NCI-H345 treated with DMSO at 0.1 percent for 48 hours (cell line): ENCODE measurements at regions not wholly inside any gene's neighbourhood (a gene's known extent, or its start where the extent isn't known, plus 50 kb on each side); places are given as distances from the start of the nearest gene placed in this dataset.

Experiments used
- DNase-seq: peaks from one replicate; lab custom pipeline; 2025; ENCODE audit not compliant: unreplicated experiment; lab: John Stamatoyannopoulos, UW

DNA sequence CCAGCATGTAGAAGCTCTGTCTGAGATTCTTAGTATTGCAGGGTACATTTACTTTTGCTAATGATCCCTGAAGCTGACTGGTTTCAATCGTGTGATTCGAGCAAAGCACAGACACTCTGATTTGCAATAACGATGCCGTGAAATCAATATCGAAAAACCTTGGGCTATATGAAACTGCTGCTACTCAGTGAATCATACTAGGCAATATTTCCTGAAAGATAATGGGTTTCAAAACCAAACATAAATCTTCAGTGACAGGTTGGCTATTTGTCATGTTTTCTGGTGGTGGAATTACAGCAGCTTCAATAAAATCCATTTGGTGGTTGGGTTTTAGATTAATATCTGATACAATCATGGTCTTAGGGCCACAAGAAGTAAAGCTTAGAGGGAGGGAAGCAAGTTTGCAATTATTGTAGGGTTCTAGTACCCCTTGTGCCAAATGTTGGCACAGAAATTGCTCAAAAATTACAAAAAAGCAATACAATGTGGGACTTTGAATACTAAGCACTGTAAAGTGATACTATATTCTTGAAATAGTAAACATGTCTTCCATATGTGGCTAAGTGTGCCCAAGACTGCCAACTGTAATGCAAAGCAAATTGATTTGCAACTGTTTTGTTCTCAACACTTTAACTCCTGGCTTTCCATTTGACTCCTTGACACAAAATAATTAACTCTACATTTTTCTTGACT, 112.4 kb upstream of the JAZF1 start:
- DNase-seq = no peak

DNA sequence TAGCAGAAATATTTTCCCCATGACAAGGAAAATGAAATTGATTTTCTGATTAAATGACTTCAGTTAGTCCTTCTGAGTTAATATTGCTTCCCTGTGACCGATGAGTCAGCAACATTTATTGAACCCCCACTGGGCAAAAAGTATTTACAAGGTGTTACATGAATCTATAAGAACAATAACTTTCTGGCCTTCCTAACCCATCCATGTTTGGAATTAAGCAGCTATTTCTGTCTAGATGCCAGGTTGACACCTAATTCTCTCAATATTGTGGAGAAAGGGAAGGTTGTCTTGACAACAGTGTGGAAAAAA, 112.9 kb upstream of the JAZF1 start:
- DNase-seq = no peak

DNA sequence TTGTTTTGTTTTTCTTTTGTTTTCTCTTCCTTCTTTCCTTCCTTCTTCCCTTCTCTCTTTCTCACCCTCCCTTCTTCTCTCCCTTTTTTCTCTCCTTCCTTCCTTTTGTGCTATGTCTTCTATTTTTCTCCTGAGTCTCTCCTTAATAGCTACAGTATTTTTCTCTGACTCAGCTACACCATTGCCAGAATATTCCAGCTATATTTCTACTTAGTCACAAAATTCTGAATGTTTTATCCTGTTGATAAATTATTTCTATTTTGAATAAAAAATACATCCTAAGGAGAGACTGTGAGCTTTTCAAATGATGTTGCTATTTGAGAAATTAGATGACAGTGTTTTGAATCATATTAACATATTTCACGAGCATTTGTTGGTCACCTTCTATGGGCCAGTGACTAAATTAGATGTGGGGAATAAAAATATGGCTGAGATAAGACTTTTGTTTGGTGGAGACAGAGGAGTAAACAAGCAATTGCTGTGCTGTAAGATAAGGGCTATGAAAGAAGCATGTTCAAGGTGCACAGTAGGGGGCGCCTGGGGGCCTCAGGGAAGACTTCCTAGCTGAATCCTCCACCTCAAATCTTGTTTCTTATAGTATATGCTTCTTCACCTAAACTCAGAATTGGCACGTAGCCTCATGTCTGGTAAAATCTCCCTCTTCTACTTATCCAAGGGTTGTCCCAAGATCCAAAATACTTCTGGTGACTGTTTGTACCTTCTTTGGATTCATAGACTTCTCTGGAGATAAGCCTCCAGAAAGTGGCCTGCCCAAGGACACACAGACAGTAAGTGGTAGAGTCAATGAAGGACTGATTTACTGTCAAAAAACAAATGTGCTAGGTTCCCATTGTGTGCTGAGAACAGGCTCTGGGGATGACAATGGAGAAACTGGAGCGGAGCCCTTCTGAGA, 115.5 kb upstream of the CREB5 start:
- no peak for DNase-seq

DNA sequence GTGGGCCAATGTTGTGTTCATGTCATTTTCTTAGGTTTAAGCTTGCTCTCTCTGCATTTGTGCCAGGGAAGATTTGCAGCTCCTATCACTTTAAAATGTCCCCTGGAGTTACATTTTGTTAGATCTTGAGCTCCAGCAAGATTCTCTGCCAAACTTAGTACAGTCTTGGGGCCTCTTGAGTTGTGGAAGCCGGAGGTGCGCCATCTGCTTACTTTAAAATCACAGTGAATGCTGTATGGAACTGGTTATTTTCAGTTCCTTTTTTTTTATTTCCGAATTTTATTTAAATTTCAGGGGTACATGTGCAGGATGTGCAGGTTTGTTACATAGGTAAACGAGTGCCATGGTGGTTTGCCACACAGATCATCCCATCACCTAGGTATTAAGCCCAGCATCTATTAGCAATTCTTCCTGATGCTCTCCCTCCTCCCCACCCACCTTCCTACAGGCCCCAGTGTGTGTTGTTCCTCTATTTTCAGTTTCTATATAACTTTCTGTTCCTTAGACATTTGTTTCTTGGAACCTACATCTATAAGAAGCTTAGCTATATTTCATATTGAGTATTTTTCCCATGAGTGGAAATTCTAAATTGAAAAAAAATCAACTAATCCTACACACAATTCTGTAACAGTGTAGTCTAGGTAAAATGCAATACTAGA, 114.4 kb upstream of the CREB5 start:
- no peak for DNase-seq

DNA sequence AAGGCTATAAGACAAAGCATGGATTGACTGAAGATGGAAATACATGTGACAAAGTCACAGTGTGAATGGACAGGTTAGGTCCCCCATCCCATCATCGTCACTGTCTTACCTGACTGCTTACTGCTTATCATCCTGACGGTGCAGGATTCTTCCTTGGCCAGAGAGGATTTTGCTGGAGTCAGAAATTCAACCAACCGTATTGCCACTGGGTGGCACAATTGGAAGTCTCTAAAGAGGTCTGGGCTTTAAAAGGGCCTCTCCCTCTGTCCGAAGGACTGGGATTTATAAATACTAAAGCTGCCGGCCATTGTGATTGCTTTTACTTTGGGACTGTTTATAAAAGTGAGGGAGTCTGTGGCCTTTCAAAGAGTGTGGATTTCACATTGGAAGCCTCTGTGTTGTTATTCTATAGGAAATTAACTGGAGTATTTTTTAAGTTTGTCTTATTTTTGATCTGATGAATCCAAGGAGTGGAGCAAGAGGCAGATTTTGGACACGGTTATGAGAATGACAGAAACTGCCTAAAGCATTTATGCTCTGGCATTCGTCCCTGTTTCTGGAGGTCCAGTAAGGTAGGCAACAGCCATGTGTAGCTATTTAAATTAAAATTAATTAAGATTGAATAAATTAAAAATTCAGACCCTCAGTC, 113.3 kb upstream of the CREB5 start:
- DNase-seq = peak; percentile 18

- no peak for DNase-seq
Measured at GRCh38 chr7:28299556-28299955, 112.8 kb upstream of the CREB5 start.

DNA sequence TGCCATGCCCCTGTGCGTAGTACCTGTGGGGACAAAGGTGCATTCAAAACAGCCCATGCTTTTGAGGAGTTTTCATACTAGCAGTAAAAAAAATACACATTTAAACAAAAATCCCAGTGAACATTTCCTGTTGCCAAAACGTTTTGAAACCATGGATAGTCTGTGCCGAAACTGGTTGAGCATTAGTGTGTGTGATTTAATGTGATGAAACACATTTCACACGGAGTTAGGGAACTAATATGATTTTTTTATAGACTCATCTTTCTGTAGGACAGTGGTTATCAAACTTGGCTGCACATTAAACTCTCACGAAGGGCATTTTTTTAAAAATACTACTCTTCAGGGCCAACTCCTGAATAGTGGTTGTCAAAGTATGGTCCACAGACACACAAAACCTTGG, 111.8 kb upstream of the CREB5 start:
- no peak for DNase-seq

DNA sequence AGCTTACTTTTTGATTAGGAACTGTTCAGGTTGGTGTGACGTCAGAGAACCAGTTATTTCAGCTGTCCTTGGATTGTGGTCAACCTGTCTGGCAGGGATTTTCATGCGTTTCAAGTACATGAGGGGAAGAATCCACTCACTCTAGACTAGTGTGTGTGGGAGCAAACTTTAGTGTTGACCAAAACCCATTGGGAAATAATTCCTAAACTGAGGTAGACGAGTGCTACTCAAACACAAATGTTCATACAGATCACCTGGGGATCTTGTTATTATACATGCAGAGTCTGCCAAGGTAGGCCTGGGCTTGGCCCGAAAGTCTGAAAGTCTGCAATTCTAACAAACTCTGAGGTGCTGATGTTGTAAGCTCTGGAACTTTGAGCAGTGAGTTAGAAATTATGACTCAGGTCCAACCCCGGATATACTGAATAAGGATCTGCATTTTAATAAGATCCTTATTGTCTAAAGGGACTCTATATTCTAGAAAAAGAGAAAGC, 111.1 kb upstream of the CREB5 start:
- no peak for DNase-seq

GRCh38 chr7:28304290-28304689, 108.0 kb upstream of the CREB5 start:
- no peak for DNase-seq

DNA sequence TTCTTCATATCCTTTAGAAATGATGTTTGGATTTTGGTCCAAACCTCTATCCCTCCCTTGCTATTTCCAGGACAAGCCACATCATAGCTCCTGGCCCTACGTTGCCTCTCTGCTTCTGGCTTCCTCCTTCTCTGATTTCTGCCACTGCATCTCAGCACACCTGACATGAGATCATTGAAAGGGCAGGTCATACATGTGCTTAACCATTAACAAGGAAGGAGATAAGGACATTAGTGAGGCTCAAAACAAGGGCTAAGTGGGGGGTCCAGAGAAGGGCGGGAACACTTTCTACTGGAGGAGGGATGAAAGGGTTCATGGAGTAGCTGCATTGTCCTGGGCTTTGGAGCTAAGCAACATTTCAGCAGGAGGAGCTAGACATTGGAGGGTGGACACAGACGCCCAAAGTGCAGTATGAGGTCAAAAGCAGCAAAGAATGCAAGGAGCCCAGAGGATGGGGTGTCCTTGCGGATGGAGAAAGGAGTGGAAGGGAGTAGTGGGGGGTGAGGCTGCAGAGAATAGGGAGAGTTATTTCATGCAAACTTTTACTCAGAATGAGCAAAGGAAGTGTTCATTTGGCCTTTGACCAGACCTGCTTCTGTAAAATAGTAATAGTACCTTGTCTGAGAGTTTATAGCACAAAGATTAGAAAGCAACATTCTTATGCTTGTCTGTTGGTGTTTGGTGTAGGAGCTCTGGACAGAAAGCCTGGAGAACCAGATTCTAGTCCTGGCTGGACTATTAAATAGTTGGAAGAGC, 102.4 kb upstream of the CREB5 start:
- no peak for DNase-seq

- DNase-seq = no peak
Measured at GRCh38 chr7:28310460-28310848, 101.9 kb upstream of the CREB5 start.

DNA sequence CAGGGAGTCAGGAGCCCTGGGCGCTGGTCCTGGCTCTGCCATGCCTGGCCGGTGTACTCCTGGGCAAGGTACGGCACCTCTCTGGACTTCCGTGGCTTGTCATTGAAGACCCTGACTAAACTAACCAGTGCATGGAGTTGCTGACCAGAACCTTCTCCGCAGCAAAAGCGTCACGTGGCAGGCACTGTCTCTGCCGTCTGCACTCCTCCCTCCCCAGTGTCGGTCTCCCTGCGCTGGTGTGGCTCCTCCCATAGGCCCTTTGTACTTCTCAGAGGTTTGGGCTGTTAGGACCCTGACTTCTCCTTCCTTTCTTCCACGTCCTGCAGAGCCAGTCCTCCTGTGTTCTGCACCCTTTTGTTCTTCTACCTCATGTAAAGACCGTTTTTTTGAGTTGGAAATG, 100.6 kb upstream of the CREB5 start:
- no peak for DNase-seq

GRCh38 chr7:28312948-28313347, 99.4 kb upstream of the CREB5 start:
- DNase-seq = no peak

DNA sequence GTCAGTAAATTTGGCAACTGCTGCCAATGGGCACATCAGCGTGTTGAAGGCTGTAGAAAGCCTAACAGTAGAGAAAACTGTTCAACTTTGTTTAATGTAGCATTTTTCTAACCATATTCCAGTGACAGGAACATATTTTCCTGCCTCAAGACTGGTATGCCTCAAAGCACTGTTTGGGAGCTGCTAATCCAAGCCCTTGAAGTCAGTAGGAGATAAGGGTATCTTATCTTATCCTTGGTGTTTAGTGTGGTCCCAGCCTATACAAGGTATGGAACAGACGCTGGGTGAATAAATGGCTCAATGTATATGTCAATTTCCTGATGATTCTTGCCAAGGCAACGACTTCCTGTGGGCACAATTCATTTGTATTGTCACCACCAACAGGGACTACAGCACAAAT, 97.5 kb upstream of the CREB5 start:
- DNase-seq = no peak

DNA sequence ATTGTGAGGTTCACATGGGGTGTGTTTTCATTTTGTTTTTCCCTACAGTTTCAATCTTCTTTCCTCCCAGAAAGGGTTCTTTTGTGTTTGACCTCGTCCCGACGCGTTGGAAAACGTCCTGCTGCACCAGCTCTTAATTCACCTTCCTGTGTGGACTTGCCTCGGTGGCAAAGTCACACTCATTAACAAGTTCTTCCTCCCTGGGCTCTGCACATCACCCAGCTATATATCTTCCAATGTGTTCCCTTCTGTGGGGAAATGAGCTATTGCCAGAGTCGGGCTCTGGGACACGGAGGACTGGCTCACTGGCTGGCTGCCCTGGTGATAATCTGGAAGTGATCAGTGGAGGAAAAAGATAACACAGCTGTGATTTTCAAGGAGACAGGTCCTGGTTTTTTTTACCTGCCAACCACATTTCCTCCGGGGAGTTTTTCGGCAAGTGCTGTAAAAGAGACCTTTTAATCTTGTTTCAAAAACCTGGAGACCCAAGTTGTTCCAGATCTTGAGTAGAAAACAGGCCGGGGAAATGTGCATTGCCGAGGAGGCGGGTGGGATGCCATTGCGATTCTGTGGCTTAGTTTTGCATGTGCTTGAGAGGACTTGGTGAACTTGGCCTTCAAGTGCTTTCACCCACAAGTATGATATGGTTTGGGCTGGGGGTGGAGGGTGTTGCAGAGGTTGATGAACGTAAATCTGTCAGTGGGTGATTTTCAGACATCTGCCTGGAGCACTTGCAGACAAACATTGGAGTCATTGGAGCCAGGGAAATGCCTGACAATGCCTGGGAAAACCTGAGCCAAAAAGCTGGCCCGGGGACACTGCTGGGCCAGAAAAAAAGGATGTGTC, 96.5 kb upstream of the CREB5 start:
- no peak for DNase-seq

DNA sequence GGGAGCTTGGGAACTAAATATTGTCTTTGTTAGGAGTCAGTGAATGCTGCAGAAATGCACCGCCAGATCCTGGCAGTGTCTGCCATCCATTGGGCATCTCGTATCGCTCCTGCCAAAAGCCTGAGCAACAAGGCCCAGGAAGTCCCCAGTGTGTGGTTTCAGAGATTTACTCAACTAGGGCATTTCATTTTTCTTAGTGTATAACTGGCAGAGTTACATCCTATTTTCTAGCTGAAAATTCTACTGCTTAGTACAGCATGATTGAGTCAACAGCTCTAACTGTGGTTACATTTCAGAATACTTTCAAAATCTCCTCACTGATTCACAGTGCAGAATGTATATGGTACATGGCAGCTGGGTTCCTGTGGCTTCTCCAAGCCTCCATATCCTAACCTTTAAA, 95.8 kb upstream of the CREB5 start:
- no peak for DNase-seq

DNA sequence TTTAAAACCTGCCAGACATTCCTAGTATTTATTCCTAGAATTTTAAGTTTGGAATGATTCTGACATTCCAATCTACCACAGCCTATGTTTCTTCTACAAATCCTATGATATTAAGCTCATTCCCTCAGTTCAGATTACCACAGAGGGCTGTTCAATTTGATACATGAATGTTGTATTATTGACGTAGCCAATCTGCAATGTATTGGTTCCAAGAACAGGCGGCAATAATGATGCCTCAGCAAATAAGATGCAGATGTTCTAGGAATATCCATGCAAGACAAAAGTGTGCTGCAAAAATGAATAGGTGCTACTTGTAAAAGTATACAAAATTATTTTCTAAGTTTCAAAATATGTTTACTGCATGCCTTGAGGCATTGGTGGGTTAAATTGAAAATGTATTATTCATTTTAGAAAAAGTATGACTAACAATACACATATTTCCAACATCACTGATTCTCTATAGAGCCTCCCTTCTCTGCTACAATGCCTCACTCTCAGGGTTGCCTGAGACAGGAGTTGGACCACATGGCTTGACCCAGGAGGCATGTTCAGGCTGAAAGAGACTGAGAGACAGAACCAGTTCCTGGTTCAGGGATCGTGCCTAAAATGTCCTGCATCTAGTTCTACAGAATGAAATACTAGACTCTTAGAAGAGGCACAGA, 94.1 kb upstream of the CREB5 start:
- DNase-seq = no peak

DNA sequence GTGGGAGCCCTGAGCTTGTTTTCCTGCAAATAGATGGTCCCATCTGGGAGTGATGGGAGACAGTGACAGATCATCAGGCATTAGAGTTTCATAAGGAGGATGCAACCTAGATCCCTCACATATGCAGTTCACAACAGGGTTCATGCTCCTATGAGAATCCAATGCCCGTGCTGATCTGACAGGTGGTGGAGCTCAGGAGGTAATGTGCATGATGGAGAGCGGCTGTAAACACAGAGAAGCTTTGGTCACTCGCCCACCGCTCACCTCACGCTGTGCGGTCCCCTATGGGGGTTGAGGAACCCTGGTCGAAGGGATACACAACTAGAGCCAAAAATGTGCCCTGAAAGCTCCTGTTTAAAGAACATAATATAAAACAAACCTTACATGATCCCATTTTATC, 88.5 kb upstream of the CREB5 start:
- no peak for DNase-seq

DNA sequence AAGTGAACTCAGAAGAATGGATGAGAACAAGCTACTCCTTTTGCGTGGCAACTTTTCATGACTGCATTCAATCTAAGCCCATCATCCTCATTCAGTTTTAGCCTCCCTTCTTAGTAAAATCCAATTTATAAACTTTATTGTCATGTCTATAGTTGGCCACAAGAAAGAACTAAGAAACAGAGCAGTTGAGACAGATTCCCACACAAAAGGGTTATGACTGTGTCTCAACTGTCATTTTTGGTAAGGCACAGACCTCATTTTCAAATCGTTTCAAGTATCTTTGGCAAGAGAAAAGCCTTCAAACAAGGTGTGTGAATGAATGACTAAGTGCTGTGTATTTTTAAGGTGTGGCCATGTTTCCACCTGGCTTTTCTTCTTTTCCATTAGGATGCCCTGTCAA, 84.2 kb upstream of the CREB5 start:
- DNase-seq = no peak
